Cardiac muscle cell (in vitro differentiated cells and primary cell): ENCODE measurements at regions not wholly inside any gene's neighbourhood (a gene's known extent, or its start where the extent isn't known, plus 50 kb on each side); places are given as distances from the start of the nearest gene placed in this dataset.

Source experiments
- DNase-seq, 2 donors: peaks; one replicate each; pipeline versions ENCODE4 v3.0.0 to v3.0.0-alpha.2; 2010 to 2017; ENCODE audit warnings: low read depth in 1 of 2, low spot score in 1 of 2
- H3K27ac ChIP-seq: fragments of 200-600 bp; sonication (generic); 2 replicates; pipeline ENCODE4 v1.5.1; 2016
- H3K27me3 ChIP-seq: fragments of 200-600 bp; sonication (generic); 2 replicates; pipeline ENCODE4 v1.6.0; 2016; ENCODE audit warnings: control low read depth
- H3K36me3 ChIP-seq: fragments of 200-600 bp; sonication (generic); 2 replicates; pipeline ENCODE4 v1.5.1; 2016; ENCODE audit warnings: control low read depth
- H3K4me1 ChIP-seq: fragments of 200-600 bp; sonication (generic); 2 replicates; pipeline ENCODE4 v1.8.1; 2017; ENCODE audit warnings: low read depth, mild to moderate bottlenecking, mixed run types
- H3K4me3 ChIP-seq: fragments of 200-600 bp; sonication (generic); 2 replicates; pipeline ENCODE4 v1.5.1; 2016; ENCODE audit warnings: mild to moderate bottlenecking
- H3K9me3 ChIP-seq: fragments of 200-600 bp; sonication (generic); 2 replicates; pipeline ENCODE4 v1.5.1; 2017; ENCODE audit warnings: low read depth, mild to moderate bottlenecking, control low read depth
- CTCF ChIP-seq: IDR thresholded peaks from 2 replicates; pipeline ENCODE4 v1.5.1; 2012; ENCODE audit warnings: low read depth, mild to moderate bottlenecking, low read length

GRCh38 chr11:27928809-27929208 lies 179.1 kb downstream of the KIF18A start:
- no peak for TF ChIP-seq CTCF
- no peak overlapping the region for H3K27ac ChIP-seq
- H3K36me3 ChIP-seq, result no peaks in the 10 kb centered on the region
- no peaks in the 10 kb centered on the region for H3K4me1 ChIP-seq
- DNase-seq, result no peak
- H3K27me3 ChIP-seq, result no peaks in the 10 kb centered on the region
- no peak overlapping the region for H3K4me3 ChIP-seq
- H3K9me3 ChIP-seq, result no peaks in the 10 kb centered on the region

GRCh38 chr11:27926981-27927481 lies 180.9 kb downstream of the KIF18A start:
- H3K27ac ChIP-seq, result no peak overlapping the region
- H3K36me3 ChIP-seq, result no peaks in the 10 kb centered on the region
- peak in 1 of 2 donors; percentile 64 for DNase-seq
- H3K4me1 ChIP-seq, result no peaks in the 10 kb centered on the region
- no peak overlapping the region for H3K4me3 ChIP-seq
- no peaks in the 10 kb centered on the region for H3K27me3 ChIP-seq
- TF ChIP-seq CTCF, result no peak
- H3K9me3 ChIP-seq, result no peaks in the 10 kb centered on the region

GRCh38 chr11:27926486-27926885 lies 181.5 kb downstream of the KIF18A start:
- DNase-seq, result no peak
- H3K27ac ChIP-seq, result no peak overlapping the region

GRCh38 chr11:27921472-27921871 lies 186.5 kb downstream of the KIF18A start:
- DNase-seq, result peak in 1 of 2 donors; percentile 10
- no peaks in the 10 kb centered on the region for H3K9me3 ChIP-seq
- H3K27me3 ChIP-seq, result no peaks in the 10 kb centered on the region
- no peaks in the 10 kb centered on the region for H3K36me3 ChIP-seq
- H3K4me3 ChIP-seq, result no peak overlapping the region
- H3K27ac ChIP-seq, result no peak overlapping the region
- H3K4me1 ChIP-seq, result no peaks in the 10 kb centered on the region
- no peak for TF ChIP-seq CTCF

More at GRCh38 chr11:27926486-27926885, 181.5 kb downstream of the KIF18A start:
- Histone ChIP-seq H3K4me1 (no peaks in the 10 kb centered on the region), H3K27me3 (no peaks in the 10 kb centered on the region), H3K9me3 (no peaks in the 10 kb centered on the region), H3K36me3 (no peaks in the 10 kb centered on the region), H3K4me3 (no peak overlapping the region)
- TF ChIP-seq CTCF, result no peak

GRCh38 chr11:27916541-27917100 lies 191.3 kb downstream of the KIF18A start:
- no peak for TF ChIP-seq CTCF
- DNase-seq, result no peak
- H3K4me1 ChIP-seq, result no peaks in the 10 kb centered on the region
- no peak overlapping the region for H3K4me3 ChIP-seq
- no peak overlapping the region for H3K27ac ChIP-seq
- no peaks in the 10 kb centered on the region for H3K27me3 ChIP-seq
- no peaks in the 10 kb centered on the region for H3K36me3 ChIP-seq
- no peaks in the 10 kb centered on the region for H3K9me3 ChIP-seq

GRCh38 chr11:27914080-27914479 lies 193.9 kb downstream of the KIF18A start:
- DNase-seq, result no peak
- Histone ChIP-seq H3K36me3 (no peaks in the 10 kb centered on the region), H3K4me1 (no peaks in the 10 kb centered on the region), H3K27me3 (no peaks in the 10 kb centered on the region), H3K27ac (no peak overlapping the region), H3K9me3 (no peaks in the 10 kb centered on the region), H3K4me3 (no peak overlapping the region)
- no peak for TF ChIP-seq CTCF
